GM21717 (cell line): ENCODE measurements at regions not wholly inside any gene's neighbourhood (a gene's known extent, or its start where the extent isn't known, plus 50 kb on each side); places are given as distances from the start of the nearest gene placed in this dataset.

Experiments used
- ATAC-seq: cut with Tn5 transposase; IDR thresholded peaks from one replicate; pipeline ENCODE4 v1.9.1; 2021; ENCODE audit warnings: mild to moderate bottlenecking, moderate library complexity; ENCODE audit not compliant: unreplicated experiment

DNA sequence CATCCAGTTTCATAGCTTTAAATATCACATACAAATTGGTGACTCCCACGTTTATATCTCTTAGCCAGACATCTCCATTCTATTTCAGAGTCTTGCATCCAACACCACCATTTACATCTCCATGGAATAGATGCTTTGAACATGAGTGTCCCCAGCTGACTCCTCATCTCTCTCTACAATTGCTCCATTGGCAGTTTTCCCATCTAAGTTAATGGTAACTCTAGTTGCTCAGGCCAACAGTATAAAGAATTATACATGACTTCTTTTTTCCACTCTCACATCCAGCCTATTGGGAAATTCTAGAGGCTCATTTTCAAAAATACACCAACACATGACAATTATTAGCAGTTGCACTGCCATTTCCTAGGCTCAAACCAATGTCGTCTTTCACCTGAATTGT lies 388.2 kb downstream of the STIM2 start:
- ATAC-seq, result no peak

DNA sequence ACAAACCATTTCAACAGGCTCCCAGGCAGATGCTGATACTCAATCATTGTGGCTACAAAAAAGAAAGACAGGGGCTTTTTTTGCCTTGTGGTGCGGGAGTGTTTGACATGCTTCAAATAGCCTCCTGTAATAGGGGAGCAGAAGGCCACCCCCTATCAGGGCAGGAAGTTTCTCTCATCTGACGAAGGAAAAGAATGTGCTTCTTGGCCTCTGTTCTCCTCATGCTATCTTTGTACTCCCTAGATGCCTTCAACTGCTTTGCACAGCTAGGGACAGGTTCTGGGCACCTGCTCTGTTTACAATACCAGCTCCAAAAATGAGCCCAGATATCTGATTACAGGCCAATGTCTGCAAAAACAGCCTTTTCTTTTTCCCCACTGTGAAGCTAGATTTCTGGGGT lies 391.1 kb downstream of the STIM2 start:
- ATAC-seq, result no peak

DNA sequence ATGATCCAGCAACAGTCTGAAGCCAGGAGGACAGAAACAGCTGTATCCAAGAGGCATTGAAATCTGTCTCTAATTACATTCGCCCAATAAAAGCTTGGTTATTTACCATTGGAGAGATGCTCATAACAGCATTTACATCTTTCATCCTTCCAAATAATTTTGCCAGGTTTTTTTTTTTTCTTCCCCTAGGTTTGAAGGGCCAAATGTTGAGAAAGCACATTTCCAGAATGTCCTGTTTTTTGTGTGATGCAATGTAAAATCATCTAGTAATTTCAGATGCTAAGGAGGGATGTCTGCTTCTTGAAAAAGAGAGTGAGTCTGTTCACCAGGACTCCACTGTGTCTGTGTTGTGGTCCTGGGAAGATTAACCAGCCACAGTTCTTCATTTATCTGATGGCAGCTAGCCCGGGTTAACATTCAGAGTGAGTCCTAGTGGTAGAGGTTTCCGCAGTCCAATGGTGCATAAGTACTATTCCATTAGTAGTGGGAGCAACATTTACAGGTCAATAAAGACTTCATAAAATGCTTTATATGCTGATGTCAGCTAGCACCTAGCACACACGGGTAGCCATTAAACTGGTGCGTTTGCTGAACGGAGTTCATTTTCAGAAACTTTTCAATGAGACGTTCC lies 406.8 kb downstream of the STIM2 start:
- no peak for ATAC-seq

- ATAC-seq, result no peak
Measured at GRCh38 chr4:27267970-27268355, 407.3 kb downstream of the STIM2 start.

DNA sequence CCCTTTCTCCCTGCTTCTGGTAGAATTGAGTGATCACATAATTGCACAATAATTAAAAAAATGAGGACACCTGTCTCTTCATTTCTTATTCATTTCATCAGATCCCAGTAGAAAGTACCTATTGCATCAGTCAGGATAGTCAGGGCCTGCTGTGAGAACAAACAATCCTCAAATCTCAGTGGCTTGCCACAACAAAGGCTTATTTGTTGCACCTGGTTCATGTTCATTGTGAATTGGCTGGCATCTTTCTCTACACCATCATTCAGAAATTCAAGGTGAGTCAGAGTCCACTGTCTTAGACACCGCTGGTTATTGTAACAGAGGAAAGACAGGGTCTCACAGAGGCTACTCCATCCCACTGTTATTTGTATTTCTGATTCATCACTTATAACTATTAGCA lies 409.8 kb downstream of the STIM2 start:
- no peak for ATAC-seq

DNA sequence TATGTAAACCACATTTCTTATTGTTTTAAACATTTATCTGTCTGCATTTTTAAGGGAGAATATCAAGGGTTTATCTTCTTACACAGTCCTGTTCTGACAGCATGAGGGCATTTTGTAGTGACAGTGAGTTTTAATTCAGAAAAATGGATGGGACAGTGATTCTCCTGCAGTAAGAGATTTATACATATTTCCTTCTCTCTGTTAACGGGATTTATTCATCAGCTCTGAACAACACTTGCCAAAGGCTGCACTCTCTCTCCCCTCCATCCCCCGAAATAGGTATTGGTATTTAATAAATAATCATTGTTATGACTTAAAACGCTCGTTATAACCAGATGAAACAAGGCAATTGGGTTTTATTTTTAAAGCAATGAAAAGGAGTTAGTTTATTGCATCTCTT lies 410.9 kb downstream of the STIM2 start:
- no peak for ATAC-seq

GRCh38 chr4:27272217-27272616 lies 411.6 kb downstream of the STIM2 start:
- no peak for ATAC-seq

GRCh38 chr4:27276307-27277073 lies 415.8 kb downstream of the STIM2 start:
- no peak for ATAC-seq

DNA sequence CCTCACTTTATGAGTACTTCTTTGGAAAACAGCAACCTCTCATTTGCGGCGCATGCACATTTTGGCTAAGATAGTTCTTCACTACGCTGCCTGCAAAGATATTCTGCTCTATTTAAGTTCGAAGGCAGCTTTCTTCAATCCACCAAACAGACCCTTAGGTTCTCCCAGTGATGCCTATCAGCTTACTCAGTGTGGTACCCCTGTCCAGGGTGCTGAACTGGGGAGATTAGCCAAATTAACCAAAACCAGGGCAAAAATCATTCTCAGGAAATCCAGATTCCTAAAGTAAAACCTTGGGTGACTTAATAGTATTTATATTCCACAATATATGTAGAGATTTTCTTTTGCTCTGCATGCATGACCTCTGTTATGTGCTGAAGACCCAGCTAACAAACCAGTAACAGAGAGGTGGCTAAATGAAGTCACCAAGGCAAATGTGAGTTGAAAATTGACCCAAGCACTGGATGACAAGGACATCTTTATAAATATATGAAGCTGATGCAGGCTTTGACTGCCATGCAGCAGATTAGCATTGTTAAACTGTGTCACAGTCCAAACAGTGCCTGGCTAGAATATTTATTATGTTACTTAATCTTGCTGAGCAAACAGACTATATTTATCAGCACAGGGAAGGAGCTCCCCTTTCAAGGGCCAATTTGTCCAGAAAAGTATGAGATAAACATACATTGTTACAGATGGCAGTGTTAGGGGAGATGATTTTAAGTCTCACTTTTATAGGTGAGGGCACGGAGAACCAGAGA lies 418.2 kb downstream of the STIM2 start:
- no peak for ATAC-seq

DNA sequence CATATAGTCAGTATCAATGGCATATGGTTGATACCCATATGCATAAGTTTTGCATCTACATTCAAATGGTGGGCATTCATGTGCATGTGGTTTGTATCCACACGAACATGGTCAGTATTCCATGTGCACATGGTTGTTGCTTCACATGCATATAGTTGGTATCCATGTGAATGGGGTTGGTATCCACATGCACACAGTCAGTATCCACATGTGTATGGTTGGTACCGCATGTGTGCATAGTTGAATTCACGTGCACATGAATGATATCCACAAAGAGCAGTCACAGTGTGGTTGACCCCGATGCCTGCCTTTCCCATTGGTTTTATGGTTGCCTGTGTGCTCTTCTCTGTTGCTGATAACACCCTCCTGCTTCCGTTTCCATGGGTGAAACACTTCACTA lies 427.9 kb downstream of the STIM2 start:
- ATAC-seq, result no peak

GRCh38 chr4:27289704-27290103 lies 429.1 kb downstream of the STIM2 start:
- no peak for ATAC-seq

DNA sequence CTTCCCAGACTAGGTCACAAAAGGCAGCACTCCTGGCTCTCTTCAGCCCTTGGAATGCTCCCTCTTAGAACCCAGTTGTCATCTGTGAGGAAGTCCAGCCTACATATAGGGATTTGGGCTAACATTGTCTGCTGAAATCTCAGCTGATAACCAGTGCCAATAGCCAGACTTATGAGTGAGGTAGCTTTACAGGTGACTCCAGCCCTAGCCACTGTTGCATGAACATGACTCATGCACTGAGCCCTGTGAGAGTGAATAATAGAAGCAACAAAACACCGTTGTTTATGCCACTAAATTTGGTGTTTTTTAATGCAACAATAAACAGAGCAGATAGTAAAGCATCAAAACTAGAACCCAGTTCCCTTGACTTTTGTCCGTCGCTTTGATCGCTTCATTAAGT lies 433.2 kb downstream of the STIM2 start:
- ATAC-seq, result no peak

DNA sequence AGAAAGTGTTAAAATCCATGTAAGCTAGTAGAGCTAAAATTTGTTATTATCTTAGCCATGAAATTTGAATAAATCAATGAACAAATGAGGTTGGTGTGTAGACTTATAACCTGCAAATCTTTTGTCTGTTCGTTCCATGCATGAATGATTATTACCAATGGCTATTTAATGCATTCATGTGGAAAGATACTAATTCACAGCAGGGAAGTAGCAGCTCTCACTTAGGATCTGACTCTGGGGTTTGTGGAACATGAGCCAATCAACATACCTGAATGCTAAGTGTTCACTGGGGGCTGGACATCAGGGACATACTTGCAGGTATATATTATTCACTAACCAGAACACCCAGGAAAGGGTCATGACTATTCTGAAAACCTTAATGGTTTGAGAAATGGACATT lies 444.1 kb downstream of the STIM2 start:
- ATAC-seq, result no peak

DNA sequence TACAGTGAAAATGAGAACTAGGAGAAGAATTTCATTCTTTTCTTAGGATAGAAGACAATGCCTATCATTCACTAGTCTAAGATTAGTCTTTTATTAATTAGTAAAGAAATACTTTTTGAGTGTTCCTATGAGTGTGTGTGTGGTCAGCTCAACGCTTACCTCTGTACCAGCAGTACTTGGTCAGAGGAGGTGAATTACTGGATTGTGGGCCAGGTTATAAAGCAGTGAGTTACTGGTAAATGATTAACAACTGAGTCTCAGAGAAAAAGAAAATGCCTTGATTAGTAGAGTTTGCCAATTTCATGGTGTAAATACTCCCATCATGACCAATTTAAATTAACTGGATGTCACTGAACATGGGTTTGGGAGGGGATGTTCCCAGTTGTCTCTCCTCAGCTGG lies 444.6 kb downstream of the STIM2 start:
- ATAC-seq, result no peak

DNA sequence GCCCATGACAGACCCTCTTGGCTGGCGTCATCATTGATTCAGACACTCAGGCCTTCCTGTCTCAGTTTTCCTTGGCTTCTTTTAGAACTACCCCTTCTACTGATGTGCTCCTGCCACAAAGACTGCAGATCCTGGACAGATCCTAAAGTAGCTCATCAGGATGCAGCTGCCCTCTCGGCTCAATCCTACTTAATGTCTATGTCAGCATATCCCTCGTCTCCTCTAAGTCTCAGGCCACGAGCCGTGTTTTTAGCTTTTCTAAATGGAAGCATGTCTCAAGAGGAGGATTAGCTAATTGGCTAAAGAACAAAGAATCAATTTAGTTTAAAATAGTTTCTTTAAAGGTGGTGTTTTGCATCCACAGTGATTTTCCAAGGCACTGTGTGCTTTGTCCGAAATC lies 447.7 kb downstream of the STIM2 start:
- no peak for ATAC-seq

- no peak for ATAC-seq
Measured at GRCh38 chr4:27315625-27316024, 455.0 kb downstream of the STIM2 start.

GRCh38 chr4:27316176-27316575 lies 455.5 kb downstream of the STIM2 start:
- ATAC-seq, result no peak

GRCh38 chr4:27318740-27319139 lies 458.1 kb downstream of the STIM2 start:
- no peak for ATAC-seq

GRCh38 chr4:27326991-27327390 lies 466.4 kb downstream of the STIM2 start:
- ATAC-seq, result no peak

- ATAC-seq, result no peak
Measured at GRCh38 chr4:27327421-27328181, 467.0 kb downstream of the STIM2 start.

GRCh38 chr4:27338530-27338929 lies 477.9 kb downstream of the STIM2 start:
- ATAC-seq, result no peak
